ENCODE measurements at regions not wholly inside any gene's neighbourhood (a gene's known extent, or its start where the extent isn't known, plus 50 kb on each side); places are given as distances from the start of the nearest gene placed in this dataset.

GRCh38 chr2:226647621-226648518, 151.8 kb downstream of the IRS1 start:
- H3K4me1 Mint-ChIP-seq (ENCODE audit: low read depth in 2 of 2) = peaks cover 9 to 10% of the 10 kb centered on the region in 2 donors
- no peak overlapping the region for H3K27ac Mint-ChIP-seq
- H3K9me3 Mint-ChIP-seq = peaks cover 0 to 1% of the 10 kb centered on the region in 2 donors
- ATAC-seq (replicated peaks) = no peak
- no peak overlapping the region for H3K4me3 Mint-ChIP-seq
- peaks cover 0 to 13% of the 10 kb centered on the region in 2 donors for H3K27me3 Mint-ChIP-seq
- DNase-seq = no peak
- H3K36me3 Mint-ChIP-seq (ENCODE audit: insufficient read depth) = no peaks in the 10 kb centered on the region

GRCh38 chr2:226644399-226644865, 155.2 kb downstream of the IRS1 start:
- DNase-seq = no peak
- H3K27ac Mint-ChIP-seq = no peak overlapping the region
- ATAC-seq (replicated peaks) = no peak
- no peak overlapping the region for H3K4me3 Mint-ChIP-seq
- H3K27me3 Mint-ChIP-seq = peaks cover 8 to 11% of the 10 kb centered on the region in 2 donors
- H3K9me3 Mint-ChIP-seq = no peaks in the 10 kb centered on the region
- H3K4me1 Mint-ChIP-seq (ENCODE audit: low read depth in 2 of 2) = no peaks in the 10 kb centered on the region
- H3K36me3 Mint-ChIP-seq (ENCODE audit: insufficient read depth) = no peaks in the 10 kb centered on the region

DNA sequence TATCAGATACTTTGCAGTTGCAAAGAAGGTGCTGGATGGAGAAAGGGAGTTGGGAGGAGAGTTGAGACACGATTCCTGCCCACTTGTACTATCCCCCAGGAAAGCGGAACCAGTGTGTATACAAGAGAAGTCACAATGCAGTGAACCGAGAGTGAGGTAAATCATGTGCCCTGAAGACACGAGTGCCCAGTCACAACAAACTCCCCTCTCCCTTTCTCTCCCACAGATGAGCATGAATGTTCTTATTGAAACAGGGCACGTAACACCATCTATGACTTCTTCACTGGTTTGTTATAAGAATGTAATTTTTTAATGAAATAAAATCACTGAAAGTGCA, 155.7 kb downstream of the IRS1 start:
- no peak for ATAC-seq (replicated peaks)
- H3K36me3 Mint-ChIP-seq (ENCODE audit: insufficient read depth) = no peaks in the 10 kb centered on the region
- no peak overlapping the region for H3K4me3 Mint-ChIP-seq
- no peak for DNase-seq
- H3K9me3 Mint-ChIP-seq = no peaks in the 10 kb centered on the region
- H3K27ac Mint-ChIP-seq = no peak overlapping the region
- H3K4me1 Mint-ChIP-seq (ENCODE audit: low read depth in 2 of 2) = no peaks in the 10 kb centered on the region
- peaks cover 6 to 9% of the 10 kb centered on the region in 2 donors for H3K27me3 Mint-ChIP-seq

GRCh38 chr2:226643030-226643945, 156.3 kb downstream of the IRS1 start:
- Mint-ChIP-seq H3K27me3 (peaks cover 4 to 9% of the 10 kb centered on the region in 2 donors), H3K27ac (no peak overlapping the region), H3K4me3 (no peak overlapping the region), H3K4me1 (ENCODE audit: low read depth in 2 of 2) (no peaks in the 10 kb centered on the region), H3K9me3 (no peaks in the 10 kb centered on the region), H3K36me3 (ENCODE audit: insufficient read depth) (no peaks in the 10 kb centered on the region)
- DNase-seq (no peak), ATAC-seq (replicated peaks) (no peak)

- Mint-ChIP-seq H3K4me1 (ENCODE audit: low read depth in 2 of 2) (no peaks in the 10 kb centered on the region), H3K4me3 (no peak overlapping the region), H3K27me3 (peaks cover 11 to 19% of the 10 kb centered on the region in 2 donors), H3K27ac (no peak overlapping the region), H3K36me3 (ENCODE audit: insufficient read depth) (no peaks in the 10 kb centered on the region), H3K9me3 (no peaks in the 10 kb centered on the region)
- DNase-seq (no peak), ATAC-seq (replicated peaks) (no peak)
These were observed 158.6 kb downstream of the IRS1 start for GRCh38 chr2:226641008-226641407.

DNA sequence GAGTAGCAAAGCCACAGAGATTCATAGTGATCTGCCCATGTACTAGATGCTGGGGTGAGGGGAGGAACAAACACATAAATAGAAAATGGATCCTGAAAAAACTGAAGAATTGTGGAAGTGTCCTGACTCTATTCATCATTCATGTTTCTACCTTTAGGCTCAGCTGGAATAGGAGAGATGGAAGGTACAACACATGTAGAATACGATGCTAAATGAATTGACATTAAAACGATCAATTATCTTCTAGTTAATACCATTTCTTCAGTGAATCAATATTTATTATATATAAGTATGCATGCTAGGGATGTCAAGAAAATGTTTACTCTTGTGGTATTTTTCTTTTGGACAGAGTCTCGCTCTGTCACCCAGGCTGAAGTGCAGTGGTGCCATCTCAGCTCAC, 159.1 kb downstream of the IRS1 start:
- no peaks in the 10 kb centered on the region for H3K4me1 Mint-ChIP-seq (ENCODE audit: low read depth in 2 of 2)
- H3K27me3 Mint-ChIP-seq = peaks cover 11 to 21% of the 10 kb centered on the region in 2 donors
- H3K4me3 Mint-ChIP-seq = no peak overlapping the region
- no peak overlapping the region for H3K27ac Mint-ChIP-seq
- ATAC-seq (replicated peaks) (no peak), DNase-seq (no peak)
- no peaks in the 10 kb centered on the region for H3K36me3 Mint-ChIP-seq (ENCODE audit: insufficient read depth)
- no peaks in the 10 kb centered on the region for H3K9me3 Mint-ChIP-seq

- H3K4me1 Mint-ChIP-seq (ENCODE audit: low read depth in 2 of 2) = no peaks in the 10 kb centered on the region
- DNase-seq (no peak), ATAC-seq (replicated peaks) (no peak)
- no peaks in the 10 kb centered on the region for H3K9me3 Mint-ChIP-seq
- H3K4me3 Mint-ChIP-seq = no peak overlapping the region
- no peak overlapping the region for H3K27ac Mint-ChIP-seq
- no peaks in the 10 kb centered on the region for H3K36me3 Mint-ChIP-seq (ENCODE audit: insufficient read depth)
- peaks cover 11 to 21% of the 10 kb centered on the region in 2 donors for H3K27me3 Mint-ChIP-seq
These were observed 160.1 kb downstream of the IRS1 start for GRCh38 chr2:226639550-226639949.

DNA sequence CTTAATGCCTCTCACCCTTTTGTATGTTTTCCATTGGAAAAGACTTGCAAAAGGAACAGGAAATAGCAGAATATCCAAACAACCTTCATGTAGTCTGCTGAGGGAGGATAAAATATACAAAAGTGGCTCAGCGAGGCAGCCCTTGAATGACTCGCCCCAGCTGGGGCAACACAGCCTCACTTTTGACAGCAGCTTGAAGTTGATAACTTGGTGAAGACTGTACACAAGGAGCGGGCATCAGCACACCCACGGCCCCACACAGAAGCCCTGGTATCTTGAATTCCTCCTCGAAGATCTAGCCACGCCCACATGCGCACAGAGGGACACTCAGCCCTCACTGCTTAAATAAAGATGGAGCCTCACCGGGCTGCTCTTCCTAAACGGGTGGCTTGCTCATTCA, 161.0 kb downstream of the IRS1 start:
- no peak for ATAC-seq (replicated peaks)
- no peaks in the 10 kb centered on the region for H3K9me3 Mint-ChIP-seq
- DNase-seq = no peak

GRCh38 chr2:226637383-226637782, 162.2 kb downstream of the IRS1 start:
- H3K9me3 Mint-ChIP-seq = no peaks in the 10 kb centered on the region
- H3K27ac Mint-ChIP-seq = no peak overlapping the region
- no peak for ATAC-seq (replicated peaks)
- peaks cover 17 to 21% of the 10 kb centered on the region in 2 donors for H3K27me3 Mint-ChIP-seq
- no peak for DNase-seq
- no peaks in the 10 kb centered on the region for H3K36me3 Mint-ChIP-seq (ENCODE audit: insufficient read depth)
- H3K4me3 Mint-ChIP-seq = no peak overlapping the region
- no peaks in the 10 kb centered on the region for H3K4me1 Mint-ChIP-seq (ENCODE audit: low read depth in 2 of 2)

More for the DNA sequence above, 161.0 kb downstream of the IRS1 start:
- no peak overlapping the region for H3K27ac Mint-ChIP-seq
- H3K4me1 Mint-ChIP-seq (ENCODE audit: low read depth in 2 of 2) = no peaks in the 10 kb centered on the region
- no peak overlapping the region for H3K4me3 Mint-ChIP-seq
- H3K27me3 Mint-ChIP-seq = peaks cover 11 to 21% of the 10 kb centered on the region in 2 donors
- H3K36me3 Mint-ChIP-seq (ENCODE audit: insufficient read depth) = no peaks in the 10 kb centered on the region

- ATAC-seq (replicated peaks) (no peak), DNase-seq (no peak)
- Mint-ChIP-seq H3K27ac (no peak overlapping the region), H3K4me3 (no peak overlapping the region), H3K36me3 (ENCODE audit: insufficient read depth) (no peaks in the 10 kb centered on the region), H3K27me3 (peaks cover 17 to 21% of the 10 kb centered on the region in 2 donors), H3K4me1 (ENCODE audit: low read depth in 2 of 2) (no peaks in the 10 kb centered on the region), H3K9me3 (no peaks in the 10 kb centered on the region)
These were observed 163.0 kb downstream of the IRS1 start for GRCh38 chr2:226636586-226636985.

DNA sequence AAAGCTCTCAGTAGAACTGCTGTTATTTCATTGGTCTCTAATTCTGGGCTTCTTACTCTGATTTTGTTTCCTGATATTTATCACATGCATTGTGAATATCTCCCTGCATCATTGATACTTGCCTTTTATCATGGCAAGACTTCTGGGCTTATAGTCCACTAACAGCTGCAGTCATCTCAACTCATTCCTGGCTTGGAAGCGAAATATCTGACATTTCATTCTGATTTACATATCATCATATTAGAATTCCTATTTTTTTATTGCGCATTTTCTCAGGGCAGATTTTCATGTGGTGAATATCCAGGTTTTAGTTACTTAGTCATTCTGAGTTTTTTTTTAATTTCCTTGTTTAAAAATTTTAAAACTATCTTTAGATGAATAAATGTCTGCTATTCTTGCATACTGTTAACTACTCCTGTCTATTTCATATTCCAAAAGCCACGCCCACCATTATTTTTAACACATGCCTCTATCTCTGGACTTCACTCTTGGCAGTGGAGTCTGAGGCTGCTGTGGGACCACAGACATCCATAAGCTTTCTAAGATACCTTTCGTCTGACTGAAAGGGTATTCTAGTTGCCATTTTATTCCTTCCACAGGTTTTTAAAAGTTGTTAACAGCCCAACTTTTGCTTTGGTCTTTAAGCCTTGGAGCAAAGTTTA, 164.5 kb downstream of the IRS1 start:
- Mint-ChIP-seq H3K27me3 (peaks cover 17 to 31% of the 10 kb centered on the region in 2 donors), H3K27ac (no peak overlapping the region), H3K4me3 (no peak overlapping the region), H3K36me3 (ENCODE audit: insufficient read depth) (no peaks in the 10 kb centered on the region), H3K4me1 (ENCODE audit: low read depth in 2 of 2) (no peaks in the 10 kb centered on the region), H3K9me3 (no peaks in the 10 kb centered on the region)
- DNase-seq (no peak), ATAC-seq (replicated peaks) (no peak)

DNA sequence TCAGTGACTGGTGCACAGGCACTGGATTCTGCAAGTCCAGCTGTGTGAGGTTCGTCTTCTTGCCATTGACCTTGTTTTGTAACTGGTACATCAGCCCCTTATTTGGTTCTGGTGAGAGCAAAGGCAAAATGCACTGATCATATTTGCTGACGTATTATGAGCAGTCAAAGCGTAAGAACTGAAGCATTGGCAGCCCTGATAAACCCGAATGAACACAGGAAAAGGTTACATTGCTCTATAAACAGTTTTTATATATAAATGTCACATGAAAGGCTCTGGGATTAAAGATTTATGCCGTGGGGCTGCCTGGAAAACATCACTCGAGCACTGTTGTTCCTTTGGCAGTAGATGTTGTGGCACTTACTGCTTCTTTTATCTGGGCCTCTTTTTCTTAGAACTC, 167.9 kb downstream of the IRS1 start:
- H3K4me1 Mint-ChIP-seq (ENCODE audit: low read depth in 2 of 2) = no peaks in the 10 kb centered on the region
- no peak for DNase-seq
- no peak overlapping the region for H3K4me3 Mint-ChIP-seq
- peaks cover 13 to 28% of the 10 kb centered on the region in 2 donors for H3K27me3 Mint-ChIP-seq
- H3K9me3 Mint-ChIP-seq = no peaks in the 10 kb centered on the region
- no peak overlapping the region for H3K27ac Mint-ChIP-seq
- H3K36me3 Mint-ChIP-seq (ENCODE audit: insufficient read depth) = no peaks in the 10 kb centered on the region
- no peak for ATAC-seq (replicated peaks)

- no peaks in the 10 kb centered on the region for H3K9me3 Mint-ChIP-seq
- H3K27me3 Mint-ChIP-seq = peaks cover 8 to 23% of the 10 kb centered on the region in 2 donors
- DNase-seq = no peak
- H3K4me3 Mint-ChIP-seq = no peak overlapping the region
- no peaks in the 10 kb centered on the region for H3K36me3 Mint-ChIP-seq (ENCODE audit: insufficient read depth)
- no peaks in the 10 kb centered on the region for H3K4me1 Mint-ChIP-seq (ENCODE audit: low read depth in 2 of 2)
- no peak overlapping the region for H3K27ac Mint-ChIP-seq
- no peak for ATAC-seq (replicated peaks)
These were observed 168.4 kb downstream of the IRS1 start for GRCh38 chr2:226631187-226631586.

All from effector memory CD8-positive, alpha-beta T cell (primary cell).